Activated naive CD4-positive, alpha-beta T cell treated with anti-CD3 and anti-CD28 coated beads, Interleukin-2, amount 10 ng/mL, durations not matched to agents 7 days and 5 days (primary cell): ENCODE measurements at regions not wholly inside any gene's neighbourhood (a gene's known extent, or its start where the extent isn't known, plus 50 kb on each side); places are given as distances from the start of the nearest gene placed in this dataset.

Source experiments
- CTCF ChIA-PET: fragments of 350-600 bp; sonication (Branson Sonifier 250); formaldehyde crosslinking; loops from one replicate; lab custom pipeline; 2021; ENCODE audit warnings: antibody characterized with exemption; lab: Charles Lee
- DNase-seq: peaks from one replicate; pipeline ENCODE4 v3.0.0-alpha.2; 2020
- H3K27ac Mint-ChIP-seq: one replicate; pipeline ENCODE4 v1.8.0; 2021; ENCODE audit warnings: mild to moderate bottlenecking, moderate library complexity, mixed read lengths
- H3K27me3 Mint-ChIP-seq: one replicate; pipeline ENCODE4 v1.8.0; 2021; ENCODE audit warnings: mild to moderate bottlenecking, mixed read lengths
- H3K36me3 Mint-ChIP-seq: one replicate; pipeline ENCODE4 v1.8.0; 2021; ENCODE audit warnings: mixed read lengths
- H3K4me1 Mint-ChIP-seq: one replicate; pipeline ENCODE4 v1.8.0; 2021; ENCODE audit warnings: mixed read lengths
- H3K4me3 Mint-ChIP-seq: one replicate; pipeline ENCODE4 v1.8.0; 2021; ENCODE audit warnings: mild to moderate bottlenecking, moderate library complexity, mixed read lengths
- H3K9me3 Mint-ChIP-seq: one replicate; pipeline ENCODE4 v1.8.0; 2021; ENCODE audit warnings: mixed read lengths

DNA sequence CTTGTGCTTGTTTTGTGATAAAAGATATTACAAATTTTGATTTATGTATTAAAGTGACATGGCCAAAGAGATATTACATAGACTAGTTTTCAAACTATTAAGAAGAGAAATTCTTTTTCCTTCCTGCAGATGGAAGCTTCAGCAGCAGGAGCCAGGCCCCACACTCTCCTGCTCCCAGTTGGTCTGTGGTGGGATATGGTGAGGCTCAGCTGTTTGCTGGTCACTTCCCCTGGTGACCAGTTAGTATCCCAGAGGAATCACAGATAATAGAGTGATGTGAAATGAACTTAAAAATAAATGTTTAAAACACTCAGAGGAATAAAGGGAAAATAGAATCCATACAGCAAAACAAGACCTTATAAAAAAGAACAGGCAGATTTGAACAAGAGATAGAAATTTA lies 154.7 kb downstream of the KTN1 start:
- no peak for DNase-seq
- Mint-ChIP-seq H3K36me3 (no peaks in the 10 kb centered on the region), H3K27ac (no peak overlapping the region), H3K4me1 (peaks cover 17% of the 10 kb centered on the region), H3K27me3 (peaks cover 4% of the 10 kb centered on the region), H3K9me3 (peaks cover 10% of the 10 kb centered on the region), H3K4me3 (no peak overlapping the region)
- CTCF ChIA-PET = interaction anchor here (1.1 to 4.5 kb wide), 4 partner anchors 12 to 740 kb away, joined by 3 to 43 read pairs (median 18); no protein-coding TSS in a partner anchor

DNA sequence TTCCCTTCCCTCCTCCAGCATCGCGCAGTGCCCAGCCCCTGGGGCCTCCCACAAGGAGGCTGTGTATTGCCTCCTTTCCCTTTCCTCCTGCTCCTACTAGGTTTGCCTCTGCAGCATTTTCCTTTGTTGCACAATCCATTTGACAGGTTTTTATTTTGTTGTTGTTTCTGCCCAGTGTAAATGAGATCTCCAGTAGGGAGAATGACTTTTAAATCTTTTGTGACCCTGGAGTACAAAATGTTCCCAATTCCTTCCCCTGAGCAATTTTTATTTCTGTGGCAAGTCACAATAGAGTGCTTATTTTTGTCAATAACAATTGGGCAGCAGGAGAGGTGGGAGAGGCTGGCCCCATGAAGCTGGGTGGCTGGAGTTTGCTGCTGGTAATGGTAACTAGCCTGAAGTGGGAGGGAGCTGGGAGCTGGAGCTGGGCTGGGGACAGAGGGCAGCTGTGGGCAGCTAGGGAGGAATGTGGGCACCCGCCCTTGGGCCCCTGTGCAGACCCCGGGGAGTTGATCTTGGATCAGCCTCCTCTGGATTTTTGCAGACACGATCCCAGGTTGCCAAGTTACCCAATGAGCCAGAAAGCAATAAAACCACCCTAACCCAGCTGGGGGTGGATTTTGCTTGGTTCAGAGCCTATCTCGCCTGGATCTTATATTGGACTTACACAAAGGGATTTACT lies 160.1 kb downstream of the KTN1 start:
- DNase-seq = no peak
- Mint-ChIP-seq H3K27me3 (peaks cover 8% of the 10 kb centered on the region), H3K36me3 (no peaks in the 10 kb centered on the region), H3K27ac (no peak overlapping the region), H3K4me1 (peaks cover 3% of the 10 kb centered on the region), H3K4me3 (no peak overlapping the region), H3K9me3 (peaks cover 10% of the 10 kb centered on the region)
- CTCF ChIA-PET = no interaction called here

DNA sequence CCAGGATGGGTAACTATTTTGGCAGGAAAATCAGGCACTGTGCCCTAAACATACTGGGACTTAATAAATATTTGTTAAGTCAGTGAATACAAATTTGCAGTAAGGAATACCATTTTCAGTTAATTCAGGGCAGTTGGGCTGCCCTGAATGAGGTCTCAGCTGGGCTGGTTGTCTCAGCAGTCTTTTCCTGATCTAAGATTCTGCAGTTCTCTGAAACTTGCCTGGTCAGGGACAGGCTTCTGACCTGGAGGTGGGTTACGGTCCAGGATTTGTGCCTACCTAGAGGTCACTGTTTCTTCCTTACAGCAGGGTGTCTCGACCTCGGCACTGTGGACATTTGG lies 160.6 kb downstream of the KTN1 start:
- Mint-ChIP-seq H3K27ac (no peak overlapping the region), H3K4me3 (no peak overlapping the region), H3K27me3 (peaks cover 8% of the 10 kb centered on the region), H3K9me3 (peaks cover 9% of the 10 kb centered on the region), H3K36me3 (no peaks in the 10 kb centered on the region), H3K4me1 (peaks cover 3% of the 10 kb centered on the region)
- CTCF ChIA-PET = no interaction called here
- no peak for DNase-seq

GRCh38 chr14:55741240-55741639 lies 161.2 kb downstream of the KTN1 start:
- Mint-ChIP-seq H3K9me3 (peaks cover 5% of the 10 kb centered on the region), H3K27me3 (peaks cover 8% of the 10 kb centered on the region), H3K27ac (no peak overlapping the region), H3K36me3 (no peaks in the 10 kb centered on the region), H3K4me3 (no peak overlapping the region), H3K4me1 (no peaks in the 10 kb centered on the region)
- DNase-seq = no peak
- CTCF ChIA-PET = no interaction called here

- Mint-ChIP-seq H3K27ac (no peak overlapping the region), H3K4me1 (no peaks in the 10 kb centered on the region), H3K27me3 (peaks cover 5% of the 10 kb centered on the region), H3K4me3 (no peak overlapping the region), H3K36me3 (no peaks in the 10 kb centered on the region), H3K9me3 (no peaks in the 10 kb centered on the region)
- CTCF ChIA-PET = no interaction called here
- no peak for DNase-seq
These were observed 163.5 kb downstream of the KTN1 start for GRCh38 chr14:55743551-55743950.

- Mint-ChIP-seq H3K4me1 (no peaks in the 10 kb centered on the region), H3K4me3 (no peak overlapping the region), H3K27me3 (peaks cover 5% of the 10 kb centered on the region), H3K36me3 (no peaks in the 10 kb centered on the region), H3K27ac (no peak overlapping the region), H3K9me3 (no peaks in the 10 kb centered on the region)
- DNase-seq = no peak
- CTCF ChIA-PET = no interaction called here
These were observed 164.3 kb downstream of the KTN1 start for GRCh38 chr14:55744321-55744720.

DNA sequence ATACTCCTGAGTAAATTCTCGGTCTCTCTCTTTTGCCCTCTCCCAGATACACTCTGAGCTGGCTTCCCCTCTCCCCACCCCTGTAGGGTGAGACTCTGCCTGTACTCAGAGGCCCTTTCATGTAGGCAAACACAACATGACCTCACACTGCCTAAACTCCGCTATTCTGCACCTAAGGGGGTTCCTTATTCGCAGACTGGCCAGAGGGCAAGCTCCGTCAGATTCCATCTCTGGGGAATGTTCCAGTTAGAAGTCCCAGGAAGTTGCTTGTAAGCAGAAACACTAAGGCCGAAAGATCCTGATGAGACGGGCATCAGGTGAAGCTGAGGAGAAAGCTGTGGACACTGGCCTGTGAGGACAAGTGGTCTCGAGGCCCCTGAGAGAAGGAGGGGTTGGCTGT lies 165.9 kb downstream of the KTN1 start:
- Mint-ChIP-seq H3K36me3 (no peaks in the 10 kb centered on the region), H3K4me1 (no peaks in the 10 kb centered on the region), H3K27ac (no peak overlapping the region), H3K9me3 (no peaks in the 10 kb centered on the region), H3K4me3 (no peak overlapping the region), H3K27me3 (peaks cover 1% of the 10 kb centered on the region)
- CTCF ChIA-PET = interaction anchor here (1.5 kb wide), 1 partner anchor 12 kb away, joined by 3 read pairs; no protein-coding TSS in a partner anchor
- DNase-seq = no peak

GRCh38 chr14:55746558-55746957 lies 166.6 kb downstream of the KTN1 start:
- no peak overlapping the region for H3K27ac Mint-ChIP-seq
- no peaks in the 10 kb centered on the region for H3K27me3 Mint-ChIP-seq
- no peak overlapping the region for H3K4me3 Mint-ChIP-seq
- H3K9me3 Mint-ChIP-seq = no peaks in the 10 kb centered on the region
- no peak for DNase-seq
- no peaks in the 10 kb centered on the region for H3K36me3 Mint-ChIP-seq
- CTCF ChIA-PET = interaction anchor here (1.5 kb wide), 1 partner anchor 12 kb away, joined by 3 read pairs; no protein-coding TSS in a partner anchor
- H3K4me1 Mint-ChIP-seq = no peaks in the 10 kb centered on the region

GRCh38 chr14:55747186-55747585 lies 167.2 kb downstream of the KTN1 start:
- no peak overlapping the region for H3K27ac Mint-ChIP-seq
- CTCF ChIA-PET = interaction anchor here (1.5 kb wide), 1 partner anchor 13 kb away, joined by 3 read pairs; no protein-coding TSS in a partner anchor

DNA sequence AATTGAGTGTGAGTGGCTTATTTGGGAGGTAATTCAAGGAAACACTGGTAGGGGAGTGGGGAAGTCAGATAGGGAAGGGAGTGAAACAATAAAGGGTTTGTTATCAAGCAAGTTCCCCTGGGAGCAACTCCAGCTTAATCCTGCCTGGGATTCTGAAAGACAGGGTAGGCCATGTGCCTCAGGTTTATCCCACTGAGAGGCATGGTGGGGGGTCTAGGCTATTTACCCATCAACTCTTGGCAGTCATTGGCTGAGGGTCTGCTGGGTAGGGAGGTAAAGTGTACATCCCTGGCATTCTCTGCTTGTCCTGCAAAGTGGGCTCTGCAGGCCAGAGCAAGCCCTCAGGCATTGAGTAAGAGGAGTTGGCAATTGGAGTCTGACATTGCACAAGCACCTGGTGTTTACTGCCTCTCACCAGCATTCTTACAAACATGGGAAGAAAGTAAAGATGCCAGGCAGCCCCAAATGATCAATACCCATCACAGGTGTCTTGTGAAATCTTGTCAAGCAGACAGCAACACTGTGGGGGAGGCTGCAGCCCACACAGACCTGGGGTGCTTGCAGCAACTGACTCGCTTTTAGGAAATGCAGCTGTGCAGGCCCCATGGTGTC lies 169.3 kb downstream of the KTN1 start:
- Mint-ChIP-seq H3K4me3 (no peak overlapping the region), H3K27ac (no peak overlapping the region), H3K36me3 (no peaks in the 10 kb centered on the region), H3K27me3 (peaks cover 5% of the 10 kb centered on the region), H3K9me3 (no peaks in the 10 kb centered on the region), H3K4me1 (no peaks in the 10 kb centered on the region)
- CTCF ChIA-PET = interaction anchor here (0.5 kb wide), 1 partner anchor 67 kb away, joined by 4 read pairs; no protein-coding TSS in a partner anchor
- DNase-seq = no peak

More at GRCh38 chr14:55747186-55747585, 167.2 kb downstream of the KTN1 start:
- no peak overlapping the region for H3K4me3 Mint-ChIP-seq
- no peaks in the 10 kb centered on the region for H3K4me1 Mint-ChIP-seq
- no peaks in the 10 kb centered on the region for H3K9me3 Mint-ChIP-seq
- no peak for DNase-seq
- no peaks in the 10 kb centered on the region for H3K36me3 Mint-ChIP-seq
- H3K27me3 Mint-ChIP-seq = peaks cover 3% of the 10 kb centered on the region

GRCh38 chr14:55749946-55750345 lies 169.9 kb downstream of the KTN1 start:
- Mint-ChIP-seq H3K4me1 (no peaks in the 10 kb centered on the region), H3K4me3 (no peak overlapping the region), H3K36me3 (peaks cover 2% of the 10 kb centered on the region), H3K9me3 (no peaks in the 10 kb centered on the region), H3K27ac (no peak overlapping the region), H3K27me3 (peaks cover 5% of the 10 kb centered on the region)
- DNase-seq = no peak
- CTCF ChIA-PET = no interaction called here

DNA sequence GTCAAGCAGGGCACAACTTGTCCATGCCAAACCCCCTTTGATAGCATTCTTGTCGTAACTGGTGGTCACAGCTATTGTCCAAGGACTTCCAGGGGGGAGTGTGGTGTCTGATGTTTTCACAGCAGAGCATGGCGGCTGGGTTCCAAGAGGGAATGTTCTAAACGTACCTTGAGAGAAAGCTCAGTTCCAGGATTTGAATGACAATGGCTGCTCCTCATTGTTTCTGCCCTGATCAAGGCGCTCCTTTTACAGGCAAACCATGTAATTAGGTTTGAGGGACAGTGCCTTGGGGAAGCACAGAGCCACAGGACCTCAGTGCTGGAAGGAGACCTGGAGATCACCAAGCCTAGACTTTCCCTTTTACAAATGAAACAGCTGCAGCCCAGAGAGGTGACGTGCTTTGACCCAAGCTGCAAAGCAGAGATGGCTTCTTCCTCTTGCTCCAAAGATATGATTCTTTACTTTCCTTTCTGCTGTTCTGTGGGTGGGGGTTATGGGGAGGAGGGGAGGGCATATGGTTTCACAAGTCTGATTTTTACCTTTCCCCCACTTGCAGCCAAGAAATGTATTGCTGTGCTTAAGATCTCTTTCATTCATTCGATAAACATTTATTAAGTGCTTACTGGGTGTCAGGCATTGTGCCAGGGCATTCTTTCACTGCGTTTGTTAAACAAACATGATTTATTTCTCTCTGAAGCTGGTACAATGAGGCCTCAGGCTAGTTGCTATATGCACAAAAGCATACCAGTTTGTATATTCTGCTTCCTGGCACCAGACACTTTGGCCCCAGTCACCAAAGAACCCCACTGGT lies 172.8 kb downstream of the KTN1 start:
- Mint-ChIP-seq H3K4me3 (no peak overlapping the region), H3K9me3 (no peaks in the 10 kb centered on the region), H3K27me3 (peaks cover 5% of the 10 kb centered on the region), H3K36me3 (peaks cover 2% of the 10 kb centered on the region), H3K27ac (no peak overlapping the region), H3K4me1 (peaks cover 4% of the 10 kb centered on the region)
- CTCF ChIA-PET = no interaction called here
- DNase-seq = no peak

DNA sequence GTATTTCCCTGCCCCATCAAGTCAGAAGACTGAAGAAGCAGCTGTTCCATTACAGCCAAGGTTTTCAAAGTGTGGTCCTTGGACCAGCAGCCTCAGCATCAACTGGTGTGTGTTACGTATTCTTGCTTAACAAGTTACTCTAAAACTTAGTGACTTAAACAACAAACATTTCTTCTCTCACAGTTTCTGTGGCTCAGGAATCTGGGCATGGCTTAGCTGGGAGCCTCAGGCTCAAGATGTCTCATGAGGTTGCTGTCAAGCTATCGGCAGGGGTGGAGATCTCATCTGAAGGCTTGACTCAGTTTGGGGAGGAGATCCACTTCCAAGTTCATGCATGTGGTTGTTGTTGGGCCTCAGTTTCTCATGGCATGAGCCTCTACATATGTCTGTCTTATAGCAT lies 174.5 kb downstream of the KTN1 start:
- no peak for DNase-seq

GRCh38 chr14:55754871-55755270 lies 174.9 kb downstream of the KTN1 start:
- Mint-ChIP-seq H3K4me3 (no peak overlapping the region), H3K9me3 (no peaks in the 10 kb centered on the region), H3K36me3 (peaks cover 2% of the 10 kb centered on the region), H3K27me3 (peaks cover 5% of the 10 kb centered on the region), H3K27ac (no peak overlapping the region), H3K4me1 (peaks cover 4% of the 10 kb centered on the region)
- CTCF ChIA-PET = interaction anchor here (1.1 kb wide), 1 partner anchor 585 kb away, joined by 3 read pairs; no protein-coding TSS in a partner anchor
- DNase-seq = no peak

More for the DNA sequence above, 174.5 kb downstream of the KTN1 start:
- Mint-ChIP-seq H3K9me3 (no peaks in the 10 kb centered on the region), H3K27ac (no peak overlapping the region), H3K4me3 (no peak overlapping the region), H3K4me1 (peaks cover 4% of the 10 kb centered on the region), H3K27me3 (peaks cover 5% of the 10 kb centered on the region), H3K36me3 (peaks cover 2% of the 10 kb centered on the region)
- CTCF ChIA-PET = interaction anchor here (1.1 kb wide), 1 partner anchor 585 kb away, joined by 3 read pairs; no protein-coding TSS in a partner anchor
